WERI-Rb-1 (cell line): ENCODE measurements at regions not wholly inside any gene's neighbourhood (a gene's known extent, or its start where the extent isn't known, plus 50 kb on each side); places are given as distances from the start of the nearest gene placed in this dataset.

Experiments
- DNase-seq: peaks from one replicate; pipeline ENCODE4 v3.0.0-alpha.2; 2020
- H3K27ac ChIP-seq: fragments of 250-450 bp; sonication (Bioruptor Pico); 2 replicates; pipeline ENCODE4 v1.5.1; 2020; ENCODE audit warnings: mild to moderate bottlenecking, moderate library complexity
- H3K27me3 ChIP-seq: fragments of 250-450 bp; sonication (Bioruptor Pico); 2 replicates; pipeline ENCODE4 v1.5.1; 2021; ENCODE audit warnings: mild to moderate bottlenecking, low read depth, moderate library complexity; ENCODE audit not compliant: insufficient read depth, severe bottlenecking
- H3K36me3 ChIP-seq: fragments of 250-450 bp; sonication (Bioruptor Pico); 2 replicates; pipeline ENCODE4 v1.5.1; 2020; ENCODE audit warnings: mild to moderate bottlenecking, moderate library complexity
- H3K4me3 ChIP-seq: 2 replicates; pipeline ENCODE4 v1.5.1; 2011; ENCODE audit warnings: low read depth, mild to moderate bottlenecking, control low read depth, low read length
- H3K9me3 ChIP-seq: fragments of 250-450 bp; sonication (Bioruptor Pico); 2 replicates; pipeline ENCODE4 v1.5.1; 2021; ENCODE audit warnings: mild to moderate bottlenecking, moderate library complexity; ENCODE audit not compliant: severe bottlenecking
- TF ChIP-seq, protein P1 (sequence below): IDR thresholded peaks from 2 replicates; pipeline ENCODE4 v1.5.1; 2011; ENCODE audit warnings: low read depth, mild to moderate bottlenecking, control low read depth, inconsistent platforms, low read length

DNA sequence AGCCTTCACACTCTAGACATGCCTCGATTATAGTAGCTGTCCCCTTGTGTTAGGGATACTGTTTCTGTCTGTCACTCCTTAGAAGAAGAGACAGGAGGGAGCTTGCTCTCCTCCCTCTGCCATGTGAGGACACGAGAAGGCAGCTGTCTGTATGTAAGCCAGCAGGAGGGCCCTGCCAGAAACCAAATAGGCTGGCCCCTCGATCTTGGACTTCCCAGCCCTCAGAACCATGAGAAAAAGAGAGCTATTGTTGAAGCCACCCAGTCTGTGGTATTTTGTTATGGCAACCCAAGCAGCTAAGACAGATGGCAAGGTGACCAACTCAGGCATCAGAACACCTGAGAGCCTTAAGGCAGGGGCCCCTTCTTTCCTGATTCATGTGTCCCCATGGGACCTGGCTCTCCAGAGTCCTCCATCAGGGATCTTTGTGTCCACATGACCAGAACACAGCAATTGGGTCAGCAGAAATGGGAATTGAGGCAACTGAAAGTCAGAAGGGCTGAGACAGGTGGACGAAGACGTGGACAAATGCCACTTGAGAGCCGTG is 65.6 kb upstream of the NPAS1 start:
- TF ChIP-seq, protein P1, sequence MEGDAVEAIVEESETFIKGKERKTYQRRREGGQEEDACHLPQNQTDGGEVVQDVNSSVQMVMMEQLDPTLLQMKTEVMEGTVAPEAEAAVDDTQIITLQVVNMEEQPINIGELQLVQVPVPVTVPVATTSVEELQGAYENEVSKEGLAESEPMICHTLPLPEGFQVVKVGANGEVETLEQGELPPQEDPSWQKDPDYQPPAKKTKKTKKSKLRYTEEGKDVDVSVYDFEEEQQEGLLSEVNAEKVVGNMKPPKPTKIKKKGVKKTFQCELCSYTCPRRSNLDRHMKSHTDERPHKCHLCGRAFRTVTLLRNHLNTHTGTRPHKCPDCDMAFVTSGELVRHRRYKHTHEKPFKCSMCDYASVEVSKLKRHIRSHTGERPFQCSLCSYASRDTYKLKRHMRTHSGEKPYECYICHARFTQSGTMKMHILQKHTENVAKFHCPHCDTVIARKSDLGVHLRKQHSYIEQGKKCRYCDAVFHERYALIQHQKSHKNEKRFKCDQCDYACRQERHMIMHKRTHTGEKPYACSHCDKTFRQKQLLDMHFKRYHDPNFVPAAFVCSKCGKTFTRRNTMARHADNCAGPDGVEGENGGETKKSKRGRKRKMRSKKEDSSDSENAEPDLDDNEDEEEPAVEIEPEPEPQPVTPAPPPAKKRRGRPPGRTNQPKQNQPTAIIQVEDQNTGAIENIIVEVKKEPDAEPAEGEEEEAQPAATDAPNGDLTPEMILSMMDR, result no peak
- DNase-seq, result no peak
- H3K4me3 ChIP-seq, result no peak overlapping the region
- H3K27me3 ChIP-seq, result no peaks in the 10 kb centered on the region
- peaks cover 2% of the 10 kb centered on the region for H3K36me3 ChIP-seq
- H3K9me3 ChIP-seq, result no peaks in the 10 kb centered on the region
- no peak overlapping the region for H3K27ac ChIP-seq

DNA sequence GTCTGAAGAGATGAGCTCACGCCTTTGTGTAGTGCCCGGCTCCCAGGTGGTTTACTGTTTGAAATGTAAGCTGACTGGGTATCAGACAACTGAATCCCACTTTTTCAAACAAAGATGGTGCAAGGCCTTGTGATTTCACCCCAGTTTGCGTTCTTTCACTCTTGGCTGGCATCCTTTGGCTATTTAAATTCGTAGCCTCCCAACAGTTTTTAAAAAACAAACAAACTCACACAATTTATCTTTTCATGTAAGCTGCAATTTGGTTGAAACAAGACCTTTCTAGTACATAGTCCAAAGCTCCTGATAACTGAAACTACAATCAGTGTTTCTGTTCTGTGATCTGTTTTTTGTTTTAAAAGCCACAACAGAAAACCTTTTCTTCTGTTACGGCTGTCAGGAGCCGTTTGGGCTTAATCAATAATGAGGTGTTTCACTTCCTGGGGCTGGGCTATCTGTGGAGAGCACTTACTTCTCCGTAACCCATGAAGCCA is 65.1 kb upstream of the NPAS1 start:
- Histone ChIP-seq H3K4me3 (no peak overlapping the region), H3K27me3 (no peaks in the 10 kb centered on the region), H3K36me3 (peaks cover 2% of the 10 kb centered on the region), H3K27ac (no peak overlapping the region), H3K9me3 (no peaks in the 10 kb centered on the region)
- no peak for DNase-seq
- TF ChIP-seq, protein P1, result no peak

DNA sequence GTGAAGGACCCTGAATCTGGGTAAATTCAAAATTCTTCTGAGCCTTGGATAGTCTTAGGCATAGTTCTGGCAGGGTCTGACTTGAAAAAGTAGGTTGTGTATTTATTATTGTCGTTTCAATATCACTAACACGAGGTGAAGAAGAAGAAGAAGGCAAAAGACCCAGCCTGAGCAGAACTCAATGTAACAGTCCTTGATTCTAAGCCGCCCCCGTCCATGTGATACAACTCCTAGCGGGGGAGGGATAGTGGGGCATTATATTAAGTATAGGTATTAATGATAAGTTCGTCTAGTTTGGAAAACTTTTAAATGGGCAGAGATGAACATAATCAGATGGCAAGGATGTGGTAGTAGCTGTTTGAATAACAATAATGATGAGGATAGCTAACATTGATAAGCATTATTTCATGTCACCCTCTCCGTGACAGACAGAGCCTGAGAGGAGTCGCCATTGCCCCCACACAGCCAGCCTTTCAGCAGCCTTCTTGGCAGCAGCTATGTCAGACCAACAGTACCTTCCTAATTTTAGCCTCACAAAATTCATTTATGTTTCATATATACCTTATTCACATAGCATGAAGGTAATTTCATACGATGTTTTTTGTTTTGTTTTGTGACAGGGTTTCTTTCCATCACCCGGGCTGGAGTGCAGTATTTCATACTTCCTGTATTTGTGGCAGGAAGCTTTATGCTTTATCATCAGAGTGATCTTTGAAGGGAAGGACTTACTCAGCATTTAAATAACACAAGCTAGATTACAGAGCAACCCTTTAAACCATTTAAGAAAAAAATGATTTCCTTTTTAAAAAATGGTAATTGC is 64.4 kb upstream of the NPAS1 start:
- peaks cover 2% of the 10 kb centered on the region for H3K36me3 ChIP-seq
- H3K27me3 ChIP-seq, result no peaks in the 10 kb centered on the region
- no peak for DNase-seq
- H3K9me3 ChIP-seq, result no peaks in the 10 kb centered on the region
- no peak overlapping the region for H3K27ac ChIP-seq
- no peak overlapping the region for H3K4me3 ChIP-seq
- TF ChIP-seq, protein P1, result no peak

DNA sequence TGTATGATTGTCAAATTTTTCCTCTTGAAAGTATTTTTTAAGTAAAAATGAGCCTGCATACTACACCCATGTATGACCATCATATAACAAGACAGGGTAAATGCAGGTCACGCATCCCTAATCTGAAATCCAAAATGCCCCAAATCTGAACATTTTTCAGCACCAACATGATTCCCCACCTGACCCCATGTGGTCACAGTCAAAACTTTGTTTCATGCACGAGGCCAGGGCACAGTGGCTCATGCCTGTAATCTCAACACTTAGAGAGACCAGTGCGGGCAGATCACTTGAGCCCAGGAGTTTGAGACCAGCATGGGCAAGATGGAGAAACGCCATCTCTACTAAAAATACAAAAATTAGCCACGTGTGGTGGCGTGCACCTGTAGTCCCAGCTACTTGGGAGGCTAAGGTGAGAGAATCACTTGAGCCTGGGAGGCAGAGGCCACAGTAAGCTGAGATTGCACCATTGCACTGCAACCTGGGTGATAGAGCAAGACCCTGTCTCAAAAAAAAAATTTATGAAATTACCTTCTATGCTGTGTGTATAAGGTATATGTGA is 63.7 kb upstream of the NPAS1 start:
- TF ChIP-seq, protein P1, result no peak
- no peaks in the 10 kb centered on the region for H3K9me3 ChIP-seq
- no peak overlapping the region for H3K4me3 ChIP-seq
- H3K27me3 ChIP-seq, result no peaks in the 10 kb centered on the region
- no peak for DNase-seq
- no peak overlapping the region for H3K27ac ChIP-seq
- peaks cover 2% of the 10 kb centered on the region for H3K36me3 ChIP-seq

DNA sequence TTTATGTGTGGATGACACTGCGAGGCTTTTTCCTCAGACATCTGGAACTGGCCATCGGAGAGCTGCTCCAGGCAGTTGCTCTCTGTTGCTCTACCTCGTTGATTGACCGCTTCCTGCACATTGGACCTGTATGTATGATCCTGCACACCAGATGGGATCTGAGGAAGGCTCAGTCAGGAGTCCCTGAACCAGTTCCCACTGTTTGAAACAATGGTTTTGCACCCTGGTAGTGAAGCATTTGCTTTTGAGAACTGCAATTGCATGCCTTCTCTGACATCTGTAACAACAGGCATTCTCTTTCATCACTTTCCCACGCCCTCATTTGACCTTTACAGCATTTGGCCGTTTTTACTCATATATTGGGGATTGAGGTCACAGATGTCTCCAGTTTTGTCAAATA is 61.1 kb upstream of the NPAS1 start:
- peaks cover 2% of the 10 kb centered on the region; the same call in 1 of the 2 replicates for H3K36me3 ChIP-seq
- TF ChIP-seq, protein P1, result no peak
- H3K9me3 ChIP-seq, result no peaks in the 10 kb centered on the region
- no peak overlapping the region for H3K4me3 ChIP-seq
- H3K27ac ChIP-seq, result no peak overlapping the region
- no peak for DNase-seq
- no peaks in the 10 kb centered on the region for H3K27me3 ChIP-seq
